HEK293T (cell line): ENCODE measurements at regions not wholly inside any gene's neighbourhood (a gene's known extent, or its start where the extent isn't known, plus 50 kb on each side); places are given as distances from the start of the nearest gene placed in this dataset.

Experiments used
- CTCF ChIA-PET: fragments of 350-600 bp; formaldehyde crosslinking; extraction: SDS; loops from one replicate; lab custom pipeline; 2021; ENCODE audit warnings: antibody characterized with exemption, inconsistent platforms; lab: Yijun Ruan, JAX
- POLR2A ChIA-PET: fragments of 350-600 bp; formaldehyde crosslinking; extraction: SDS; loops from one replicate; lab custom pipeline; 2020; ENCODE audit warnings: antibody characterized with exemption, inconsistent platforms; lab: Yijun Ruan, JAX
- DNase-seq: peaks from one replicate; pipeline ENCODE4 v3.0.0; 2012; ENCODE audit warnings: mixed read lengths; ENCODE audit errors: extremely low spot score
- ARNT ChIP-seq: fragments of 450-650 bp; IDR thresholded peaks from 2 replicates; pipeline ENCODE4 v1.6.1; 2017; ENCODE audit warnings: mild to moderate bottlenecking
- BHLHE40 ChIP-seq: fragments of 450-650 bp; IDR thresholded peaks from 2 replicates; pipeline ENCODE4 v1.6.1; 2016; ENCODE audit warnings: mild to moderate bottlenecking, moderate library complexity, borderline replicate concordance
- CTBP1 ChIP-seq: fragments of 450-650 bp; IDR thresholded peaks from 2 replicates; pipeline ENCODE4 v1.6.1; 2016; ENCODE audit warnings: borderline replicate concordance
- ELF4 ChIP-seq: fragments of 450-650 bp; IDR thresholded peaks from 2 replicates; pipeline ENCODE4 v1.6.1; 2017; ENCODE audit warnings: antibody characterized with exemption
- FOXA1 ChIP-seq: fragments of 450-650 bp; IDR thresholded peaks from 2 replicates; pipeline ENCODE4 v1.6.1; 2016; ENCODE audit warnings: mild to moderate bottlenecking
- FOXK2 ChIP-seq: fragments of 450-650 bp; IDR thresholded peaks from 2 replicates; pipeline ENCODE4 v1.6.1; 2016; ENCODE audit warnings: mild to moderate bottlenecking
- FOXM1 ChIP-seq: fragments of 450-650 bp; IDR thresholded peaks from 2 replicates; pipeline ENCODE4 v1.6.1; 2017; ENCODE audit warnings: mild to moderate bottlenecking, borderline replicate concordance
- HDGF ChIP-seq: fragments of 450-650 bp; IDR thresholded peaks from 2 replicates; pipeline ENCODE4 v1.6.1; 2017; ENCODE audit warnings: antibody characterized with exemption, borderline replicate concordance
- L3MBTL2 ChIP-seq: fragments of 450-650 bp; conservative IDR thresholded peaks from 2 replicates; pipeline ENCODE4 v1.6.1; 2016; ENCODE audit warnings: mild to moderate bottlenecking
- LEF1 ChIP-seq: fragments of 450-650 bp; IDR thresholded peaks from 2 replicates; pipeline ENCODE4 v1.6.1; 2017; ENCODE audit warnings: mild to moderate bottlenecking, borderline replicate concordance
- NFRKB ChIP-seq: fragments of 450-650 bp; IDR thresholded peaks from 2 replicates; pipeline ENCODE4 v1.6.1; 2016; ENCODE audit warnings: mild to moderate bottlenecking, moderate library complexity
- SP1 ChIP-seq: fragments of 450-650 bp; IDR thresholded peaks from 2 replicates; pipeline ENCODE4 v1.6.1; 2017
- SUZ12 ChIP-seq: fragments of 450-650 bp; IDR thresholded peaks from 2 replicates; pipeline ENCODE4 v1.6.1; 2016; ENCODE audit warnings: mild to moderate bottlenecking
- TARDBP ChIP-seq: fragments of 450-650 bp; IDR thresholded peaks from 2 replicates; pipeline ENCODE4 v1.6.1; 2016
- ZNF384 ChIP-seq: fragments of 450-650 bp; IDR thresholded peaks from 2 replicates; pipeline ENCODE4 v1.6.1; 2016
- TF ChIP-seq, protein P1 (sequence below): fragments of 450-650 bp; IDR thresholded peaks from 2 replicates; pipeline ENCODE4 v1.6.1; 2016

GRCh38 chr7:106592282-106593027 lies 68.5 kb downstream of the CCDC71L start:
- TF ChIP-seq NFRKB, result no peak
- no peak for TF ChIP-seq HDGF
- no peak for TF ChIP-seq FOXM1
- no peak for TF ChIP-seq SP1
- no peak for TF ChIP-seq FOXA1
- TF ChIP-seq ZNF384, result no peak
- no peak for DNase-seq
- POLR2A ChIA-PET, result no interaction called here
- CTCF ChIA-PET, result no interaction called here

GRCh38 chr7:106591146-106591545 lies 69.8 kb downstream of the CCDC71L start:
- ChIA-PET POLR2A (no interaction called here), CTCF (no interaction called here)
- no peak for DNase-seq
- TF ChIP-seq ZNF384 (no peak), ARNT (no peak), FOXK2 (no peak), SP1 (no peak), BHLHE40 (no peak), FOXM1 (no peak), LEF1 (no peak), CTBP1 (no peak), NFRKB (no peak), TARDBP (no peak)
- TF ChIP-seq, protein P1, sequence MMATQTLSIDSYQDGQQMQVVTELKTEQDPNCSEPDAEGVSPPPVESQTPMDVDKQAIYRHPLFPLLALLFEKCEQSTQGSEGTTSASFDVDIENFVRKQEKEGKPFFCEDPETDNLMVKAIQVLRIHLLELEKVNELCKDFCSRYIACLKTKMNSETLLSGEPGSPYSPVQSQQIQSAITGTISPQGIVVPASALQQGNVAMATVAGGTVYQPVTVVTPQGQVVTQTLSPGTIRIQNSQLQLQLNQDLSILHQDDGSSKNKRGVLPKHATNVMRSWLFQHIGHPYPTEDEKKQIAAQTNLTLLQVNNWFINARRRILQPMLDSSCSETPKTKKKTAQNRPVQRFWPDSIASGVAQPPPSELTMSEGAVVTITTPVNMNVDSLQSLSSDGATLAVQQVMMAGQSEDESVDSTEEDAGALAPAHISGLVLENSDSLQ, result no peak

- DNase-seq, result no peak
- TF ChIP-seq SP1 (no peak), BHLHE40 (no peak), ELF4 (no peak), FOXK2 (no peak), LEF1 (no peak), ARNT (no peak), FOXA1 (no peak), ZNF384 (no peak), CTBP1 (no peak), FOXM1 (no peak), HDGF (no peak)
- TF ChIP-seq, protein P1, result no peak
- ChIA-PET CTCF (interaction anchor here (0.7 kb wide), 1 partner anchor 9 kb away, joined by 3 read pairs; no protein-coding TSS in a partner anchor), POLR2A (no interaction called here)
Observed at GRCh38 chr7:106590209-106590816, 70.6 kb downstream of the CCDC71L start.

DNA sequence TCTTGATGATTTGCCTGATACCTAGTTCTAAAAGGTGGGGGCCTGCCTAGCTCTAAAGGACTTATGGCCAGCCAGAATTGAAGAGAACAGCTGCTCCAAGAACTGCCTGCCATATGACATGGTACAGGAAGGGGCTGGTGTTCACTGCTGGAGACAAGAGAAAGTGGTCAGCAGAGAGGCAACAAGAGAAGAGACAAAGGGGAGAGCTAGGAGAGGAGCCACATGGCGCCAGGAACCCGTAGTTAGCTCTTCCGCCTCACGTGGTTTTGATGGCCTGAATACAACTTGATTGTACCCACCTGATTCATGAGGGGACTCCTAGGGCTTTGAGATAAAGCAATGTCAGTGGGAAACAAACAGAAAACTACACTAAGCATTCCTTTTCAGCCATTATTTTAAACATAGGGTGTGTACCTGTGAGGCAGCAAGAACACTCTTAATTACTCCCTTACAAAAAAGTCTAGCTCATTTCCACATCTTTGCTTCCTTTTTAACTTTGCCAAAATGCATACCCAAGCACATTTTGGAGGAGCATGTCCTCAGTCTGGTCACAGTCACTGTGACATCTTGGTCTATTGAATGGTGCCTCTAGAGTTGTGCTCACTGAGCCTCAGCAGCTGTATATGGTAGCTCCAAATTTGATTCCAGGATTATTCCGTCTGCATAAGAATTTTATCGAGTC lies 71.6 kb downstream of the CCDC71L start:
- CTCF ChIA-PET, result no interaction called here
- no peak for TF ChIP-seq NFRKB
- TF ChIP-seq LEF1, result no peak
- TF ChIP-seq ELF4, result no peak
- no peak for DNase-seq
- POLR2A ChIA-PET, result no interaction called here

GRCh38 chr7:106588422-106589197 lies 72.3 kb downstream of the CCDC71L start:
- ChIA-PET POLR2A (no interaction called here), CTCF (no interaction called here)
- TF ChIP-seq ELF4, result no peak
- TF ChIP-seq, protein P1, result no peak
- TF ChIP-seq ZNF384, result no peak
- no peak for TF ChIP-seq CTBP1
- TF ChIP-seq NFRKB, result no peak
- TF ChIP-seq BHLHE40, result no peak
- TF ChIP-seq HDGF, result no peak
- no peak for TF ChIP-seq LEF1
- TF ChIP-seq ARNT, result no peak
- TF ChIP-seq FOXK2, result no peak
- TF ChIP-seq TARDBP, result no peak
- no peak for TF ChIP-seq SUZ12
- no peak for TF ChIP-seq FOXA1
- TF ChIP-seq SP1, result no peak
- TF ChIP-seq FOXM1, result no peak
- no peak for TF ChIP-seq L3MBTL2
- no peak for DNase-seq
